Globus pallidus (tissue), 1 donor: ENCODE measurements at regions not wholly inside any gene's neighbourhood (a gene's known extent, or its start where the extent isn't known, plus 50 kb on each side); places are given as distances from the start of the nearest gene placed in this dataset.

ENCODE experiments used
- DNase-seq: peaks from one replicate; pipeline ENCODE4 v3.0.0-alpha.2; 2015; ENCODE audit warnings: low spot score

GRCh38 chrX:69278031-69278687 is 112.9 kb upstream of the PJA1 start:
- DNase-seq = no peak

- no peak for DNase-seq
Measured at GRCh38 chrX:69277369-69277990, 112.2 kb upstream of the PJA1 start.

DNA sequence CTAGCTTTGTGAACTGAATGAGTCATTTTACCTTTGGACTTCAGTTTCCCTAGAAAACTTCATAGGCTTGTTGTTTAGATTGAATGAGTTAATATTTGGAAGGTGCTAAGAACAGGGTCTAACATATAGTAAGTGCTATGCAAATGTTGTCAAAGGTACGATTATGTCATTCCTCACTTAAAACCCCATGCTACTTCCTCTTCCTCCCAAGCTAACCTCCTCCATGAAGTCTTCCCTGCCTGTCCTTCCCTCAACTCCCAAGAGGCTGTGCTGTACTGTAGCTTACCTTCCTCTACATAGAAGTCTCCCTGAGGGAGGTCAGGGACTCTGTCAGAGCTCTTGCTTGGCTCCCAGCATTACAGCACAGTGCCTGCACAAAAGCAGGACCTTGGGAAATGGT is 103.4 kb upstream of the PJA1 start:
- no peak for DNase-seq

GRCh38 chrX:69264158-69264581 is 98.9 kb upstream of the PJA1 start:
- no peak for DNase-seq

DNA sequence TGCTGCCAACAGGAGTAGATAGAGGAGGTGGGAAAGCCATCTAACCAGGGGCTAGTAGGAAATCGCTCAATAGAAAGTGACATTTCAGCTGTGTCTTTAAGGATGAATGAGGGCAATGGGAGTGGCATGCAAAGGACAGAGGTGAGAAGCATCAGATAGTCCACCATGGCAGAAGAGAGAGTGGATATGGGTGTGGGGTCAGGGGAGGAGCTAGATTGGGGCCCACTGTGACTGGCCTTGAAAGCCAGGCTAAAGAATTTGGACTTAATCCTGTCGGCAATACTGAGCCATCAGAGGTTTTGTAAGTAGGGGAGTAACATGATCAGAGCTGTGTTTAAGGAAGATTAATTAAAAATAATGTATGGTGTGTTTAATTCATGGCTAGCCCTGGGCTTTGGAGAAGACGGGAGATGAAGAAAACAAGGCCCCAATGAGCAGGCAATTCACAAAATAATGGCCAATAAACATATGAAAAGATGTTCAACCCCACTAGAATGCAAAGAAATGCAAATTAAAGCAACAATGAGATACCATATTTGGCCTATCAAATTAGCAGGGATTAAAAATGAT is 98.1 kb upstream of the PJA1 start:
- DNase-seq = no peak

GRCh38 chrX:69262036-69262936 is 97.0 kb upstream of the PJA1 start:
- no peak for DNase-seq

GRCh38 chrX:69260169-69260568 is 94.9 kb upstream of the PJA1 start:
- DNase-seq = no peak

DNA sequence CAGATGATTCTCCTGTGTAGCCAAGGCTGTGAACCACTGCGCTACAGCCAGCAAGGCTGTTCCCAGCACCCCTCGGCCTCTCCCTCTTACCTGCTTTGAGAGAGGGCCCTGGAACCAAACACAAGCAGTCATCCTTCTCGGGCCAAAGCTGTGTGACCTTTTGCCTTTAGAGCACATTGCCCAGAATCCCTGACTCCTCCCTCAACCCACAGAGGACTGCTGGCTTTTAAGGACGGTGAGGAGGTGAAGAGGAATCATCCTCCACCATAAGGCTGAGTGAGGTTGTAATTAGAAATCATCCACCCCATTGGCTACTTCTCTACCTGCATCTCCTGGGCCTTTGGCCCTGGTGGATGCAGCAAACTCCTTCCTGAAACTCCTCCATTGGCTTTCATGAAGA is 93.6 kb upstream of the PJA1 start:
- DNase-seq = no peak

GRCh38 chrX:69257499-69258127 is 92.4 kb upstream of the PJA1 start:
- DNase-seq = no peak

DNA sequence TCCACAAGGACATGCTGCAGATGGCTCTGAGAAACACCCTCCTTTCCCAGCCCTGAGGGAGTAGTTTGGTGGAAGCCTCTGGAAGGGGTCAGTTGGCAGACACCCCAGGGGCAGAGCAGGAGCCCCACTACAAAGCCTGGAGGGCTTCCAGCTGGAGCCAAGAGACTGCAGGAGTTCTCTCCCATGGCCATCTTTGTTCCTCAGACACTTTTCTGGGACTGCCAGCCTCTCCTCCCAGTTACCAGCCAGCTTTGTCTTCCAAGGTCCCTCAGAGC is 91.0 kb upstream of the PJA1 start:
- DNase-seq = no peak

GRCh38 chrX:69255441-69256290 is 90.4 kb upstream of the PJA1 start:
- no peak for DNase-seq

DNA sequence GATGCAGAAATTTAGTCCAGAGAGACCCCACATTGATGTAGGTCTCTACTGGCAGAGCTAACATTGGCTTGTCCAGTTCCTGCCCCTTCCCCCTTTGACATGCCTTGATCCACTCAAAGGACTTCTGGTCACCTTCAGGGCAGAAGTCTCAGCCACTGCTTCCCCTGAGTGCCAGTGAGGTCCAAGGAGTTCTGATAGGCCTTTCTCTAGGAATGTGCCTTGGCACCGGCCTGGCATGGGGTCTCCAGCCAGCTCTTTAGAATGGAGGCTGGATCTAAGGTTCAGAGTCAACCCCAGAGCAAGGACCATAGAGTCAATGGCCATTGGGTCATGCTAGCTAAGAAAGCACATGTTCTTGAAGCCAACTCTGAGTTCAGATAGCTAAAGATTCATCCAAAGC is 88.6 kb upstream of the PJA1 start:
- no peak for DNase-seq

- DNase-seq = no peak
Measured at GRCh38 chrX:69243276-69243675, 78.0 kb upstream of the PJA1 start.

DNA sequence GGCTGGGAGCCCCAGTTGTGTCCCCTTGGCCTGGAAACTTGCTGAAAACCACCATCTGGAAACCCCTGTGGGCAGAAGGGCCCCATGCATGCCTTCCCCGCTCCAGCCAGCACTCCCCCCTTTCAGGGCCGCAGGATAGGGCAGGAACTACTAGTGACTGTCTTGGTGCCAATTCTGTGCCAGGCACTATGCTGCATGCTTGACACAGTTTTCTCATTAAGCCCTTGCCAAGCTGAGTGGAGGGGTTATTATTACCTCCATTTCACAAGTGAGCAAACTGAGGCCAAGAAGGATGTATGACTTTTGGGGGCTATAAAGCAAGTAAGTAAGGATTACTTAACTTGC is 73.6 kb upstream of the PJA1 start:
- no peak for DNase-seq

DNA sequence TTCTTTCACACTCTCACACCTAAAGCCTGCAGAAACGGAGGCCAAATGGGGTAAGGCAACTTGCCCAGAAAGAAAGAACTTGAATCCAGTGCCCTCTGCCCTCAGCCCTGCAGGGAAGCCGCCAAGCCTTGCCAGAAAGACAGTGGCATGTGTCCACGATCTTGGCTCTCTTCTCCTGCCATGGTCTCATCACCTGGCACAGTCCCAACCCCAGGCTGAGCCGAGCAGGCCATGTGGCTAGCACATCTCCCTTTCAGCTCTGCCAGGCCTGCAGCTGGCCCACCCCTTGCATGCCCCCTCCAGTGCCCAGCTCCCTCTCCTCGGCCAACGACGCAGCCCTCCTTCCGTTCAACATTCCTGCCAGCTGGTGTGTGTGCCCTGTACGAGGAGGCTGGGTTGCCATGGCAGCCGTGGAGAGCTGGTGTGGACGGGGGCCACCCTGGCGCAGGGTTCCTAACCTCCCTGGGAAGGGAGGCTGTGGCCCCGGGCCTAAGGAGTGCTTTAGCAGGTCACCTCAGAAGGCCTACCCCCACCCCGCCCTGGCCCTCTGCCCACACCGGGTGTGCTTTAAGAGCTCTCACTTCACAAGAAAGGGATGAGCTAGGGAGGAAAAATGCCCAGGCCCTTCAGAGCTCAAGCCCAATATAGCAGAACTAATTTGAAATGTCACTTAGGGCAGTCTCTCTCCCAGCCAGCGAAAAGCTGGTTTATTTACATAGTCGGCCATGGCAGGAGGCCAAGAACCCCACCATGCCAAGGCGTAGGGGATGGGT is 73.0 kb upstream of the PJA1 start:
- peak; percentile 82 for DNase-seq

DNA sequence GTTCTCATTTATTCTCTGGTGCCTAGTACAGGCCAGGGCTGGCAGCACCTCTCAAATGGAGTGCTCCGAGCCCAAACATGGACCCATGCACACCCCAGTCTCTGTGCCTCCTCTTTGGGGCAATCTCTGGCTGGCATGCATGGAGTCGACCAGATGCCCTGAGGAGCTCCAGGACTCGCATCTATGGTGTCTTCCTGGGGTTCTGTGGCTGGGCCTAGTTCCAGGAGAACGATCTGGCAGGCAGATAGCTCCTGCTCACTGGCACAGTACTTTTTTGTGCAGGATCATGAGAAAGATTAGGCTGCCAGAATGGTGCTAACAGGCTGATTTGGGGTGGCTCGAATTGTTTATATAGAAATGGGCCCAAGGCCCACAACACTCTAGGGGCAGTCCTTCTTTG is 72.0 kb upstream of the PJA1 start:
- DNase-seq = no peak

DNA sequence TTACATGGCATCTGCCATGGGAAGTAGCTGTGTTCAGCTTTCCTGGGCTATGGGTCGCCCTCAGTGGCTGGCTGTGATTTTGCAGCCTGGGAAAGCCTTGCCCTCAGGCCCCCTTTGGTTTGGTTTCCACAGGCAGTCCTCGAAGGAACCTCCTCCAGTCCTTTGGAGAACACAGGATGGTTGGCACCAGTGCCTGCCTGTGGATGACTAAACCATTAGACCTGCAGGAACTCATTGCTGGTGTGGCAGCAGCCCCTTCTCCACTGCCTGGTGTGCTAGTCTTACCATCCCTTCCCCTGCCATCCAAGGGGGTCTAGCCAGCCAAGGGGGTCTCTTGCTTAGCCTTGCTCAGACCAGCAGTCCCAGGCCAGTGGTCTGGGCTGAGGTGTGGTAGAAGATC is 71.4 kb upstream of the PJA1 start:
- DNase-seq = no peak

DNA sequence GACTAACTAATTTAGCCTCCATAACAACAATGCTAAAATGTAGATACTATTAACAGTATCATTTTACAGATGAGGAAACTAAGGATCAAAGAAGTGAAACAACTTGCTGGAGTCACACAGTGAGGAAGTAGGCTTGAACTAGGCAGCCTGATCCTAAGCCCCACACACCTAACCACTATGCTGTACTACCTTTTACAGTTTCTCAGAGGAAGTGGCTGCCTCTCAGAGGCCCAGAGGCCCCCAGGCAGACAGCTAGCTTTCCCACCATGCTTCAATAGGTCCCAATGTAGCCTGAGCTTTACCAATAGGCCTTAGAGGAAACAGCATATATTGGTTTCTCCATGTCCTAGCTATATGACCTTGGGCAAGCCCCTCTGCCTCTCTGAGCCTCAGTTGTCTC is 69.4 kb upstream of the PJA1 start:
- no peak for DNase-seq

DNA sequence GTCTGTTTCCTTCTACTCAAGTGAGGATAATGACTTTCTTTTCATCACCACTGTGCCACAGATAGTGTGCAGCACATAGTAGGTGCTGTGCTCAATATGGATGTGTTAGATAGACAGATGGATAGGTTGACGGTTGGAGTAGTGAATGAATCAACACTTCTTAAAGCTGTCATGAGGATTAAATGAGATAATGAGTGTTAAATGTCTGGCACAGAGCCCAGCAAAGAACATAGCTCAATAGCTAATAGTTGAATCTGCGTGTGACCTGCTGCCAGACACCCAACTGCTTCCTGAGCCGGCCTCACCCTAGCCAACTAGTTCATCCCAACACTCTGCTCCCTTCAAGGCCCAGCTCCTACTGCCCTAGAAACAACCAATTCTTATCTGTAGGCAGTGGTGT is 67.7 kb upstream of the PJA1 start:
- no peak for DNase-seq

DNA sequence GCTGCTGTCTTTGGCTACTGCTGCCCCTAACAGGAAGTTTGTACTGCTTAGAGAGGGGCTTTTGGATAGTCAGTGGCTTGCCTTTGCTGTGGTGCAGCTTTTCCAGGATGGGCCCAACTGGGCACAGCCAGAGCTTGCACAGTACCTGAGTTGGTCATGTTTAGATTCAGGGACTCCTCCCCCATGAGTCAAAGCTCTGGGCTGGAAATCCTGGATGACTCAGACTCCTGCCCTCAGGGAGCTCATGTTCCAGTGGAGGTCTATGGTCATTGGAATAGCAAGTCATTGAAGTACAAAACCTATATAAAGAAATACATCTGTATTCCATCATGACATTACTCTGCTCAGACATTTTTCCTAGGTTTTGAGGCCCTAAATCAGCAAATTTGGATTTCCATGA is 66.7 kb upstream of the PJA1 start:
- no peak for DNase-seq

- DNase-seq = no peak
Measured at GRCh38 chrX:69229436-69229835, 64.2 kb upstream of the PJA1 start.
